ENCODE measurements at regions not wholly inside any gene's neighbourhood (a gene's known extent, or its start where the extent isn't known, plus 50 kb on each side); places are given as distances from the start of the nearest gene placed in this dataset.

- intact Hi-C loops (cut with DNase I), result no loop called here
- no peak for ATAC-seq
- H3K9me3 ChIP-seq, result no peaks in the 10 kb centered on the region
- H3K27me3 ChIP-seq, result no peaks in the 10 kb centered on the region
- H3K36me3 ChIP-seq (replicated peaks in 1 of 2; ENCODE audit: insufficient read depth in 1 of 2, low read depth in 2 of 2), result no peaks in the 10 kb centered on the region
- 35 to 36% methylated on average over 1 of the region's 1 CpG for WGBS, 2 donors
- H3K4me1 ChIP-seq, result no peaks in the 10 kb centered on the region
- no peak overlapping the region for H3K4me3 ChIP-seq
- TF ChIP-seq POLR2A (IDR thresholded peaks at IDR 0.05), result no peak
- no peak for TF ChIP-seq CTCF (IDR thresholded peaks at IDR 0.05)
- DNase-seq, result no peak
- no peak overlapping the region for H3K27ac ChIP-seq
Measured at GRCh38 chr13:93023929-93024328, 202.7 kb upstream of the GPC6 start.

GRCh38 chr13:93025984-93026383, 200.6 kb upstream of the GPC6 start:
- 79 to 83% methylated on average over 4 of the region's 4 CpGs for WGBS, 2 donors

GRCh38 chr13:93029536-93029935, 197.1 kb upstream of the GPC6 start:
- Histone ChIP-seq H3K9me3 (no peaks in the 10 kb centered on the region), H3K4me1 (no peaks in the 10 kb centered on the region), H3K27ac (no peak overlapping the region), H3K4me3 (no peak overlapping the region), H3K27me3 (no peaks in the 10 kb centered on the region), H3K36me3 (replicated peaks in 1 of 2; ENCODE audit: insufficient read depth in 1 of 2, low read depth in 2 of 2) (no peaks in the 10 kb centered on the region)
- ATAC-seq (no peak), DNase-seq (no peak)
- WGBS, 2 donors, result 78 to 82% methylated on average over 3 of the region's 3 CpGs
- TF ChIP-seq POLR2A (IDR thresholded peaks at IDR 0.05), result no peak
- no peak for TF ChIP-seq CTCF (IDR thresholded peaks at IDR 0.05)
- intact Hi-C loops (cut with DNase I), result no loop called here

More at GRCh38 chr13:93025984-93026383, 200.6 kb upstream of the GPC6 start:
- DNase-seq, result no peak
- H3K9me3 ChIP-seq, result no peaks in the 10 kb centered on the region
- intact Hi-C loops (cut with DNase I), result no loop called here
- H3K27ac ChIP-seq, result no peak overlapping the region
- no peak overlapping the region for H3K4me3 ChIP-seq
- ATAC-seq, result no peak
- no peaks in the 10 kb centered on the region for H3K36me3 ChIP-seq (replicated peaks in 1 of 2; ENCODE audit: insufficient read depth in 1 of 2, low read depth in 2 of 2)
- no peaks in the 10 kb centered on the region for H3K4me1 ChIP-seq
- TF ChIP-seq POLR2A (IDR thresholded peaks at IDR 0.05), result no peak
- no peak for TF ChIP-seq CTCF (IDR thresholded peaks at IDR 0.05)
- H3K27me3 ChIP-seq, result no peaks in the 10 kb centered on the region

GRCh38 chr13:93036380-93036779, 190.2 kb upstream of the GPC6 start:
- DNase-seq (no peak), ATAC-seq (no peak)
- no peak overlapping the region for H3K4me3 ChIP-seq
- intact Hi-C loops (cut with DNase I), result no loop called here
- H3K36me3 ChIP-seq (replicated peaks in 1 of 2; ENCODE audit: insufficient read depth in 1 of 2, low read depth in 2 of 2), result no peaks in the 10 kb centered on the region
- H3K27ac ChIP-seq, result no peak overlapping the region
- H3K9me3 ChIP-seq, result no peaks in the 10 kb centered on the region
- no peak for TF ChIP-seq POLR2A (IDR thresholded peaks at IDR 0.05)
- no peak for TF ChIP-seq CTCF (IDR thresholded peaks at IDR 0.05)
- H3K27me3 ChIP-seq, result no peaks in the 10 kb centered on the region
- WGBS, 2 donors, result 75 to 79% methylated on average over 3 of the region's 3 CpGs
- no peaks in the 10 kb centered on the region for H3K4me1 ChIP-seq

- WGBS, 2 donors, result 64 to 67% methylated on average over 5 of the region's 5 CpGs
- Histone ChIP-seq H3K9me3 (no peaks in the 10 kb centered on the region), H3K36me3 (replicated peaks in 1 of 2; ENCODE audit: insufficient read depth in 1 of 2, low read depth in 2 of 2) (no peaks in the 10 kb centered on the region), H3K27ac (no peak overlapping the region), H3K4me3 (no peak overlapping the region), H3K27me3 (no peaks in the 10 kb centered on the region), H3K4me1 (no peaks in the 10 kb centered on the region)
- no peak for TF ChIP-seq CTCF (IDR thresholded peaks at IDR 0.05)
- TF ChIP-seq POLR2A (IDR thresholded peaks at IDR 0.05), result no peak
- intact Hi-C loops (cut with DNase I), result no loop called here
- DNase-seq (no peak), ATAC-seq (no peak)
Measured at GRCh38 chr13:93037780-93038179, 188.8 kb upstream of the GPC6 start.

Data from body of pancreas (tissue), 4 donors.